AG09309 (cell line): ENCODE measurements at regions not wholly inside any gene's neighbourhood (a gene's known extent, or its start where the extent isn't known, plus 50 kb on each side); places are given as distances from the start of the nearest gene placed in this dataset.

Source experiments
- DNase-seq: peaks from one replicate; pipeline ENCODE4 v3.0.0-alpha.2; 2010; ENCODE audit warnings: low read depth
- H3K4me3 ChIP-seq: 2 replicates; pipeline ENCODE4 v1.5.1; 2011; ENCODE audit warnings: mild to moderate bottlenecking, low read depth, low read length, moderate library complexity; ENCODE audit not compliant: control insufficient read depth
- TF ChIP-seq, protein P1 (sequence below): IDR thresholded peaks from 2 replicates; pipeline ENCODE4 v1.5.1; 2011; ENCODE audit warnings: mild to moderate bottlenecking, low read depth, low read length, inconsistent platforms; ENCODE audit not compliant: insufficient read depth, control insufficient read depth; ENCODE audit errors: missing control alignments

DNA sequence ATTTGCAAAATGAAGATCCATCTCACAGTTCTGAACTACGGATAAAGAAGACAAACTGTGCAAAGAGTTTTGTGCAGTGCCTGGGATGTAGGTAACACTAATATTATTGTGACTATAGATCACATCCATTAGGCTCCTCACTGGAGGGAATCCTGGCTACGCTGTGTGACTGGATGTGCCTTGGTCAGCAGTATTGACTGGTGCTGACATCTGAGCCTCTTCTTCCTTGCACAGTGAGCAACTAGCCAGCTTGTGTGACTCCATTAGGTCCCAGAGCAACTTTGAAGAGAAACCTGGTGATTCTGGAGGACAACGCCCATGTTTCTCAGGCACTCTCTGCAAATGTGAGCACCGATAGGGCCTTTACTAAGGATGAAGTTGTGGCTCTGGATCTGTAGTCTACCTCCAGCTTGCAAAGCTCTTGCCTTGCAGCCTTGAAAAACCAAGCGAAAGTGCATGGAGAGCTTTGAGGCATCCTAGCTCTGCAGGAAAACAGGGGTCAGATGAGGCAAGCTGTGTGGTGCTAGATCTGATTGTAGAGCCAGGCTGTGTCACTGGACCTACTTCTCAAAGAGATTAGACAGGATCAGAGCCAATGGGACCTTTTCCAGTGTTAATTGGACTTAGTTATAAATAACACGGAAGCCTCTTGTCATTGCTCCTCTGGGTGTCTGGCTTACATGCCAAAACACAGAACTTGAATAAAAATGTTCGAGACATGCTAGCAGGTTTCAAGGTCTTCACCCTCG is 303.6 kb upstream of the LYZL1 start:
- TF ChIP-seq, protein P1, sequence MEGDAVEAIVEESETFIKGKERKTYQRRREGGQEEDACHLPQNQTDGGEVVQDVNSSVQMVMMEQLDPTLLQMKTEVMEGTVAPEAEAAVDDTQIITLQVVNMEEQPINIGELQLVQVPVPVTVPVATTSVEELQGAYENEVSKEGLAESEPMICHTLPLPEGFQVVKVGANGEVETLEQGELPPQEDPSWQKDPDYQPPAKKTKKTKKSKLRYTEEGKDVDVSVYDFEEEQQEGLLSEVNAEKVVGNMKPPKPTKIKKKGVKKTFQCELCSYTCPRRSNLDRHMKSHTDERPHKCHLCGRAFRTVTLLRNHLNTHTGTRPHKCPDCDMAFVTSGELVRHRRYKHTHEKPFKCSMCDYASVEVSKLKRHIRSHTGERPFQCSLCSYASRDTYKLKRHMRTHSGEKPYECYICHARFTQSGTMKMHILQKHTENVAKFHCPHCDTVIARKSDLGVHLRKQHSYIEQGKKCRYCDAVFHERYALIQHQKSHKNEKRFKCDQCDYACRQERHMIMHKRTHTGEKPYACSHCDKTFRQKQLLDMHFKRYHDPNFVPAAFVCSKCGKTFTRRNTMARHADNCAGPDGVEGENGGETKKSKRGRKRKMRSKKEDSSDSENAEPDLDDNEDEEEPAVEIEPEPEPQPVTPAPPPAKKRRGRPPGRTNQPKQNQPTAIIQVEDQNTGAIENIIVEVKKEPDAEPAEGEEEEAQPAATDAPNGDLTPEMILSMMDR, result no peak
- H3K4me3 ChIP-seq, result no peak overlapping the region
- DNase-seq, result no peak

- H3K4me3 ChIP-seq, result no peak overlapping the region
- TF ChIP-seq, protein P1, result no peak
- DNase-seq, result no peak
These were observed 302.6 kb upstream of the LYZL1 start for GRCh38 chr10:28986117-28986792.

DNA sequence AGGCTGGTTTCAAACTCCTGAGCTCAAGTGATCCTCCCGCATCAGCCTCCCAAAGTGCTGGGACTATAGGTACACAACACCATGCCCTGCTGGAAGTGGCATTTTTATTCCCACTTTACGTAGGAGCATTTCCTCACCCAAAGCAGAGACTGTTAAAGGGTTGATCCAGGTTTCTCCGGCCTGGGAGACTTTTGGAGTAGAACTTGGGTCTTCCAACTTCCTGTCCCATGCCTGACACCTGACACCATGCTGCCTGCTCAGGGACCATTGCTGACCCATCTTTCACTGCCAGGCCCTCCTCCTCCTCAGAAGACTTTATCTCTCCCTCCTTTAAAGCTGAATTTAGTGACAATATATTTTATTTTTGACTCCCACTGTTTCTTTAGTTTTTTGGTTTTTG is 302.0 kb upstream of the LYZL1 start:
- H3K4me3 ChIP-seq, result no peak overlapping the region
- no peak for DNase-seq
- TF ChIP-seq, protein P1, result no peak

DNA sequence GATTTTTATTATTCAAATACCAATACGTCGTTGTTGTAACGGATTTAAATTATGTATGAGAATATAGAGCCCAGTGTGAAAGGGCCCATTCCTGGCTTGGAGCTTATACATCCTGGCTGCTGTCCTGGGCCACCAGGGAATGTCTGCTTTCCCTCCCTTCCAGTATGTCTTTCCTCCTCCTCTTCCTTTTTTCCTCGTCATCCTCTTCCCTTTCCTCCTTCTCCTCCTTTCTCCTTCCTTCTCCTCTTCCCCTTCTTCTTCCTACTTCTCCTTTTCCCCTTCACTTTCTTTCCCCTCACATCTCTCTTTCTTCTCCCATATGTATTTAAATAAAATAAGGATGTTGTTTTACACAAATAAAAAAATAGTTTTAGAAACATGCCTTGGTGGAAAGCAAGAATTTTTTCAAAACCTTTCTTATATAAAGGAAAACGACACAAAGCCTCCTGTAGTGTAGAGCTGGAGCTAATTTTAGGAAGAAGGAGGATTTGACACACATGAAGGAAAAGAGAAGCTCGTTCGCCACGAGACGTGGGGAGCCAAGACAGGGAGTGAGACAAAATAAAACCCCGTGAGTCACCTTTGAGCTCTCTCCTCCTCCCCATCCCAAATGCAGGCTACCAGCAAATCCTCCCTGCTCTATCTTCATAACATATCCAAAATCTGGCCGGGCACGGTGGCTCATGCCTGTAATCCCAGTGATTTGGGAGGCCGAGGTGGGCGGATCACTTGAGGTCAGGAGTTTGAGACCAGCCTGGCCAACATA is 301.1 kb upstream of the LYZL1 start:
- no peak for DNase-seq
- no peak overlapping the region for H3K4me3 ChIP-seq
- TF ChIP-seq, protein P1, result no peak

GRCh38 chr10:28988980-28989379 is 299.9 kb upstream of the LYZL1 start:
- TF ChIP-seq, protein P1, result no peak
- H3K4me3 ChIP-seq, result no peak overlapping the region
- DNase-seq, result no peak

DNA sequence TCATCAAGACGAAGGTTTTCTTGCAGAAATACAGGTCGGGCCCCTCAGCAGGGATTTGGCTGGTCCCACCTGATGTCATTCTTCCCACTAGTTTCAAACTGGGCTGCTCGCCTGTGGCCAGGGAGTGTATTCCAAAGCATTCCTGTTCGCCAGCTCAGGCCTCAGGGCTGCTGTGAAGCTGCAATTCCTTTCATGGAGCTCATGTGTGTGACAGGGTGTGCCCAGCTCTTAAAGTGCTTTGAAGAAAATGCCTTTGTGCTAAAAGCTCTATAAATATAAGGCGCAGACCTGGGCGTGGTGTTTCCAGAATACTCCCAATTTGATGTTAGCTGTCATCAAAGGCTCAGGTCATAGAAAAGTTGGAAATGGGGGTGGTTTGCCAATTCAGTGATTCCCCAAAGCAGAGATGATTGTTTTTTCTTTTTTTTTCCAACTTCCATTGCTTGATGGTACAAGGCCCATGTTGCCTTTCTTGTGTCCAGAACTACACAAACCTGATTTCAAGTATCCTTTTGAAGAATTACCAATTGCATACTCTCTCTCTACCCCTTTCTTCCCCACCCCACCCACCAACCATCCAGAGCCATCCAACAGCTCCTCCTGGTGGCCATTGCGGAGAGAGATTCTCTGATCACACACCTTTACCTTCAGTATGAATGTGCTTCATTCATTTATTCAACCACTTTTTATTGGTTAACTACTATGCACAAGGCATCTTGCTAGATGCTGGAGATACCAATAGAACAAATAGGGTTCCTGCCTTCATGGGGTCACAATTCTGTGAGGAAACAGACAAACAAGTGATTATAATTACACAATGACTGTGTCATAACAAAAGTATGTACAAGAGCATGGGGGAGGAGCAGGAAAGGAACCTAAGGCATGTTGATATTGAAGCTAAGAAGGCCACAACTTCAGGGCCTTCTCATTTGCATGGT is 297.3 kb upstream of the LYZL1 start:
- TF ChIP-seq, protein P1, result peak; percentile 78
- peak; percentile 54 for DNase-seq
- no peak overlapping the region for H3K4me3 ChIP-seq
